H9 (cell line): ENCODE measurements at regions not wholly inside any gene's neighbourhood (a gene's known extent, or its start where the extent isn't known, plus 50 kb on each side); places are given as distances from the start of the nearest gene placed in this dataset.
"Not testable (repeated sequence)": the region's sequence is repeated elsewhere in the genome, so short reads cannot be mapped to it uniquely, and the experiment has no call there.

Source experiments
- DNase-seq: peaks from one replicate; pipeline ENCODE4 v3.0.0-alpha.2; 2017
- H2AFZ ChIP-seq: one replicate; pipeline ENCODE4 v1.6.1; 2013; ENCODE audit warnings: mild to moderate bottlenecking, low read length, control low read depth, moderate library complexity
- H2AK5ac ChIP-seq: 2 replicates; pipeline ENCODE4 v1.6.1; 2013; ENCODE audit warnings: low read length, control low read depth, mixed read lengths; ENCODE audit not compliant: insufficient read length
- H2BK120ac ChIP-seq: one replicate; pipeline ENCODE4 v1.6.1; 2013; ENCODE audit warnings: low read depth, mild to moderate bottlenecking, low read length, control low read depth, inconsistent platforms; ENCODE audit not compliant: poor library complexity, severe bottlenecking
- H2BK12ac ChIP-seq: 2 replicates; pipeline ENCODE4 v1.6.1; 2013; ENCODE audit warnings: low read length, control low read depth, mixed read lengths, low read depth; ENCODE audit not compliant: insufficient read length
- H2BK15ac ChIP-seq: 2 replicates; pipeline ENCODE4 v1.6.1; 2013; ENCODE audit warnings: low read depth, low read length, control low read depth
- H2BK20ac ChIP-seq: one replicate; pipeline ENCODE4 v1.6.1; 2013; ENCODE audit warnings: low read depth, mild to moderate bottlenecking, low read length, control low read depth, inconsistent platforms; ENCODE audit not compliant: poor library complexity, severe bottlenecking
- H2BK5ac ChIP-seq: 2 replicates; pipeline ENCODE4 v1.6.1; 2013; ENCODE audit warnings: low read length, control low read depth, mixed read lengths; ENCODE audit not compliant: insufficient read length
- H3K14ac ChIP-seq: 2 replicates; pipeline ENCODE4 v1.6.1; 2013; ENCODE audit warnings: low read length, control low read depth; ENCODE audit not compliant: insufficient read depth
- H3K18ac ChIP-seq: 2 replicates; pipeline ENCODE4 v1.6.1; 2013; ENCODE audit warnings: low read depth, mild to moderate bottlenecking, mixed read lengths, low read length, control low read depth; ENCODE audit not compliant: insufficient read length
- H3K23ac ChIP-seq: 2 replicates; pipeline ENCODE4 v1.6.1; 2013; ENCODE audit warnings: low read length, control low read depth, mixed read lengths, low read depth; ENCODE audit not compliant: insufficient read length
- H3K23me2 ChIP-seq: 2 replicates; pipeline ENCODE4 v1.6.1; 2013; ENCODE audit warnings: low read depth, mild to moderate bottlenecking, mixed read lengths, low read length, control low read depth; ENCODE audit not compliant: insufficient read length, poor library complexity, severe bottlenecking
- H3K27ac ChIP-seq: 2 replicates; pipeline ENCODE4 v1.5.1; 2013; ENCODE audit warnings: low read length, control low read depth, mixed read lengths, low read depth; ENCODE audit not compliant: insufficient read length
- H3K27me3 ChIP-seq: 2 replicates; pipeline ENCODE4 v1.6.1; 2013; ENCODE audit warnings: low read length, control low read depth, inconsistent platforms; ENCODE audit not compliant: insufficient read depth
- H3K4ac ChIP-seq: 2 replicates; pipeline ENCODE4 v1.6.1; 2013; ENCODE audit warnings: low read depth, mild to moderate bottlenecking, control low read depth, inconsistent platforms, low read length, moderate library complexity
- H3K4me1 ChIP-seq: 2 replicates; pipeline ENCODE4 v1.6.1; 2013; ENCODE audit warnings: low read length, control low read depth, inconsistent platforms; ENCODE audit not compliant: insufficient read depth
- H3K4me2 ChIP-seq: 2 replicates; pipeline ENCODE4 v1.6.1; 2013; ENCODE audit warnings: low read length, control low read depth, mixed read lengths; ENCODE audit not compliant: insufficient read length, insufficient read depth
- H3K56ac ChIP-seq: 2 replicates; pipeline ENCODE4 v1.6.1; 2013; ENCODE audit warnings: low read depth, mild to moderate bottlenecking, mixed read lengths, low read length, control low read depth; ENCODE audit not compliant: insufficient read length
- H3K79me1 ChIP-seq: 2 replicates; pipeline ENCODE4 v1.6.1; 2013; ENCODE audit warnings: low read depth, mild to moderate bottlenecking, moderate library complexity, low read length, control low read depth, inconsistent platforms; ENCODE audit not compliant: insufficient read depth, poor library complexity, severe bottlenecking
- H3K79me2 ChIP-seq: 2 replicates; pipeline ENCODE4 v1.6.1; 2013; ENCODE audit warnings: low read length, control low read depth, inconsistent platforms; ENCODE audit not compliant: insufficient read depth
- H3K9ac ChIP-seq: 2 replicates; pipeline ENCODE4 v1.6.1; 2013; ENCODE audit warnings: low read length, control low read depth, mixed read lengths; ENCODE audit not compliant: insufficient read length; ENCODE audit errors: extremely low read depth
- H3K9me3 ChIP-seq: one replicate; pipeline ENCODE4 v1.6.1; 2013; ENCODE audit warnings: low read depth, low read length, inconsistent platforms; ENCODE audit not compliant: control insufficient read depth
- H3T11ph ChIP-seq: one replicate; pipeline ENCODE4 v1.6.1; 2013; ENCODE audit warnings: mild to moderate bottlenecking, low read length, control low read depth, inconsistent platforms
- H4K20me1 ChIP-seq: one replicate; pipeline ENCODE4 v1.6.1; 2013; ENCODE audit not compliant: control insufficient read depth, insufficient read length, insufficient read depth
- H4K5ac ChIP-seq: 2 replicates; pipeline ENCODE4 v1.6.1; 2013; ENCODE audit warnings: low read depth, mild to moderate bottlenecking, mixed read lengths, low read length, control low read depth; ENCODE audit not compliant: insufficient read length
- H4K8ac ChIP-seq: replicated peaks from 2 replicates; pipeline ENCODE4 v1.6.1; 2013; ENCODE audit warnings: low read length, control low read depth, mixed read lengths, low read depth; ENCODE audit not compliant: insufficient read length
- H4K91ac ChIP-seq: 2 replicates; pipeline ENCODE4 v1.6.1; 2013; ENCODE audit warnings: low read depth, mild to moderate bottlenecking, moderate library complexity, mixed read lengths, low read length, control low read depth; ENCODE audit not compliant: insufficient read length
- H3K27ac Mint-ChIP-seq, 3 experiments: 2 replicates in 2 of 3; 3 replicates in 1 of 3; pipeline ENCODE4 v1.8.0; 2020 to 2021; ENCODE audit warnings: mixed read lengths in 3 of 3, mild to moderate bottlenecking in 1 of 3, moderate library complexity in 1 of 3
- H3K27me3 Mint-ChIP-seq: 2 replicates; pipeline ENCODE4 v1.8.0; 2021; ENCODE audit warnings: low read depth, mild to moderate bottlenecking, moderate library complexity, mixed read lengths
- H3K36me3 Mint-ChIP-seq, 3 experiments: 2 replicates in 2 of 3; 3 replicates in 1 of 3; pipeline ENCODE4 v1.8.0; 2020 to 2021; ENCODE audit warnings: low read depth in 3 of 3, mixed read lengths in 3 of 3; ENCODE audit not compliant: insufficient read depth in 1 of 3
- H3K4me1 Mint-ChIP-seq, 2 experiments: 2 replicates each; pipeline ENCODE4 v1.8.0; 2020; ENCODE audit warnings: mixed read lengths in 2 of 2
- H3K4me3 Mint-ChIP-seq, 2 experiments: 2 replicates in 1 of 2; 3 replicates in 1 of 2; pipeline ENCODE4 v1.8.0; 2020 to 2021; ENCODE audit warnings: mild to moderate bottlenecking in 2 of 2, mixed read lengths in 2 of 2, moderate library complexity in 1 of 2
- H3K9me3 Mint-ChIP-seq, 2 experiments: 2 replicates in 1 of 2; 3 replicates in 1 of 2; pipeline ENCODE4 v1.8.0; 2020; ENCODE audit warnings: mild to moderate bottlenecking in 2 of 2, mixed read lengths in 2 of 2, moderate library complexity in 1 of 2
- WGBS: extraction: QIAGEN DNeasy Blood & Tissue Kit; methylation state at CpG from one replicate; pipeline ENCODE4 v1.1.7; 2013; ENCODE audit warnings: missing lambda C conversion rate, low lambda C conversion rate, mixed read lengths; ENCODE audit not compliant: insufficient read length; ENCODE audit errors: extremely low coverage; 5-methylcytosine and 5-hydroxymethylcytosine counted together
- TF ChIP-seq, protein P1 (sequence below): fragments of 200-600 bp; sonication (generic); conservative IDR thresholded peaks from 3 replicates; pipeline ENCODE4 v1.8.0; 2021; ENCODE audit warnings: antibody characterized with exemption, mild to moderate bottlenecking

DNA sequence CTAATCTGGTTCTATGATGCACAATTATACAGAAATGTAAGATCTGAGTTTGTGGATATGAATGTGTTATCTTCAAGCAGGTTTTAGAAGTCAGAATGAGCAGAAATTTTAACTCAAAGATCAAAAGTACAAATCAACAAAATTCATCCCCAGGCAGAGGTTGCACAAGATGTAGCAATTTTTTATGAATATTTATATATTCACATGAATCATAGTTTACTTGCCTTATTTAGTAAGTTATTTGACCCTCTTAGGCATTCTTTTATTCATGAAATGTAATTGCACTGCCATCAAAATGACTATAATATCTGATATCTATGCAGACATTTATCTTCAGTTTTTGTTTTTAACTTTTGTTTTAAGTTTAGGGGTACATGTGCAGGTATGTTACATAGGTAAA, 103.1 kb upstream of the DAZL start:
- no peak for DNase-seq
- H3K56ac ChIP-seq, result no peak overlapping the region

DNA sequence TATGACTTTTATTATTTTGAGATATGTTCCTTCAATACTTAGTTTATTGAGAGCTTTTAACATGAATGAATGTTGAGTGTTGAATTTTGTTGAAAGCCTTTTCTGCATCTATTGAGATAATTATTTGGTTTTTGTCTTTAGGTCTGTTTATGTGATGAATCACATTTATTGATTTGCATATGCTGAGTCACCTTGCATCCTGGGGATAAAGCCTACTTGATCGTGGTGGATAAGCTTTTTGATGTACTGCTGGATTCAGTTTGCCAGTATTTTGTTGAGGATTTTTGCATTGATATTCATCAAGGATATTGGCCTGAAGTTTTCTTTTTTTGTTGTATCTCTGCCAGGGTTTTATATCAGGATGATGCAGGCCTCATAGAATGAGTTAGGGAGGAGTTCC, 106.5 kb upstream of the DAZL start:
- H2BK15ac ChIP-seq, H3K9ac ChIP-seq, H4K91ac ChIP-seq, H4K5ac ChIP-seq, H3K27me3 ChIP-seq, H3K23me2 ChIP-seq, H2AFZ ChIP-seq, H2BK20ac ChIP-seq, H2BK120ac ChIP-seq, H4K20me1 ChIP-seq, H3T11ph ChIP-seq, H3K14ac ChIP-seq, H2BK5ac ChIP-seq, H3K79me1 ChIP-seq, H2BK12ac ChIP-seq, H3K4me3 Mint-ChIP-seq, H3K79me2 ChIP-seq, H3K4me1 ChIP-seq, H3K23ac ChIP-seq, H3K27ac ChIP-seq, H3K9me3 ChIP-seq, H3K27ac Mint-ChIP-seq, H3K18ac ChIP-seq, H3K4ac ChIP-seq, H3K4me2 ChIP-seq, H4K8ac ChIP-seq, H3K27me3 Mint-ChIP-seq, H2AK5ac ChIP-seq, DNase-seq, H3K56ac ChIP-seq, H3K4me1 Mint-ChIP-seq: not testable (repeated sequence)
- peaks cover 8 to 40% (median 28%) of the 10 kb centered on the region in 3 experiments; a peak in 6 of 7 replicates for H3K36me3 Mint-ChIP-seq
- H3K9me3 Mint-ChIP-seq, result peaks cover 26 to 40% of the 10 kb centered on the region in 2 experiments
- no CpG with 5 or more reads among the region's 1 CpG for WGBS

More for the DNA sequence above, 103.1 kb upstream of the DAZL start:
- H3K14ac ChIP-seq, result no peak overlapping the region
- H2BK5ac ChIP-seq, result no peak overlapping the region
- TF ChIP-seq, protein P1, sequence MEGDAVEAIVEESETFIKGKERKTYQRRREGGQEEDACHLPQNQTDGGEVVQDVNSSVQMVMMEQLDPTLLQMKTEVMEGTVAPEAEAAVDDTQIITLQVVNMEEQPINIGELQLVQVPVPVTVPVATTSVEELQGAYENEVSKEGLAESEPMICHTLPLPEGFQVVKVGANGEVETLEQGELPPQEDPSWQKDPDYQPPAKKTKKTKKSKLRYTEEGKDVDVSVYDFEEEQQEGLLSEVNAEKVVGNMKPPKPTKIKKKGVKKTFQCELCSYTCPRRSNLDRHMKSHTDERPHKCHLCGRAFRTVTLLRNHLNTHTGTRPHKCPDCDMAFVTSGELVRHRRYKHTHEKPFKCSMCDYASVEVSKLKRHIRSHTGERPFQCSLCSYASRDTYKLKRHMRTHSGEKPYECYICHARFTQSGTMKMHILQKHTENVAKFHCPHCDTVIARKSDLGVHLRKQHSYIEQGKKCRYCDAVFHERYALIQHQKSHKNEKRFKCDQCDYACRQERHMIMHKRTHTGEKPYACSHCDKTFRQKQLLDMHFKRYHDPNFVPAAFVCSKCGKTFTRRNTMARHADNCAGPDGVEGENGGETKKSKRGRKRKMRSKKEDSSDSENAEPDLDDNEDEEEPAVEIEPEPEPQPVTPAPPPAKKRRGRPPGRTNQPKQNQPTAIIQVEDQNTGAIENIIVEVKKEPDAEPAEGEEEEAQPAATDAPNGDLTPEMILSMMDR, result no peak
- no peaks in the 10 kb centered on the region for H4K20me1 ChIP-seq
- H3K4me2 ChIP-seq, result no peak overlapping the region
- H2BK15ac ChIP-seq, result no peak overlapping the region
- no peaks in the 10 kb centered on the region for H3K79me2 ChIP-seq
- H3K9ac ChIP-seq, result no peak overlapping the region
- no peak overlapping the region for H2BK120ac ChIP-seq
- no peak overlapping the region for H3K23ac ChIP-seq
- H4K8ac ChIP-seq, result no peak overlapping the region
- no peaks in the 10 kb centered on the region for H3K9me3 ChIP-seq
- no peak overlapping the region for H4K91ac ChIP-seq
- H3K23me2 ChIP-seq, result no peaks in the 10 kb centered on the region
- H2AK5ac ChIP-seq, result no peak overlapping the region
- Mint-ChIP-seq H3K36me3 (peaks cover 2 to 27% (median 19%) of the 10 kb centered on the region in 3 experiments; a peak in 6 of 7 replicates), H3K27me3 (no peaks in the 10 kb centered on the region), H3K4me3 (no peak overlapping the region), H3K27ac (no peak overlapping the region), H3K9me3 (peaks cover 21 to 26% of the 10 kb centered on the region in 2 experiments), H3K4me1 (peaks cover 0 to 6% of the 10 kb centered on the region in 2 experiments; a peak in 2 of 4 replicates)
- H3T11ph ChIP-seq, result no peak overlapping the region
- no peak overlapping the region for H4K5ac ChIP-seq
- no peak overlapping the region for H2BK20ac ChIP-seq
- no peak overlapping the region for H2BK12ac ChIP-seq
- H3K4ac ChIP-seq, result no peak overlapping the region
- no peak overlapping the region for H3K27ac ChIP-seq
- H3K79me1 ChIP-seq, result no peaks in the 10 kb centered on the region
- no peak overlapping the region for H2AFZ ChIP-seq
- H3K27me3 ChIP-seq, result no peaks in the 10 kb centered on the region
- H3K4me1 ChIP-seq, result no peaks in the 10 kb centered on the region
- no peak overlapping the region for H3K18ac ChIP-seq
